Liver (tissue), 8 donors: ENCODE measurements at regions not wholly inside any gene's neighbourhood (a gene's known extent, or its start where the extent isn't known, plus 50 kb on each side); places are given as distances from the start of the nearest gene placed in this dataset.

ENCODE experiments used
- DNase-seq: peaks from one replicate; pipeline ENCODE4 v3.0.0-alpha.2; 2017; ENCODE audit warnings: low spot score
- H3K27ac ChIP-seq, 2 donors: one replicate each; pipeline ENCODE4 v1.7.0; 2013; ENCODE audit warnings: inconsistent platforms in 2 of 2, low read length in 2 of 2, control low read depth in 1 of 2, low read depth in 1 of 2, mild to moderate bottlenecking in 1 of 2
- H3K27me3 ChIP-seq, 4 donors: one replicate each; pipeline versions ENCODE4 v1.6.1 to v1.7.0; 2013; ENCODE audit warnings: low read length in 3 of 4, inconsistent platforms in 1 of 4, mild to moderate bottlenecking in 1 of 4, moderate library complexity in 1 of 4; ENCODE audit not compliant: control insufficient read depth in 4 of 4, insufficient read depth in 4 of 4
- H3K36me3 ChIP-seq, 4 donors: one replicate each; pipeline versions ENCODE4 v1.6.1 to v1.7.0; 2013; ENCODE audit warnings: low read length in 3 of 4, mild to moderate bottlenecking in 3 of 4, low read depth in 1 of 4, moderate library complexity in 1 of 4; ENCODE audit not compliant: control insufficient read depth in 4 of 4, insufficient read depth in 3 of 4
- H3K4me1 ChIP-seq, 4 donors: one replicate each; pipeline versions ENCODE4 v1.6.1 to v1.7.0; 2013; ENCODE audit warnings: low read length in 3 of 4, mild to moderate bottlenecking in 3 of 4, moderate library complexity in 1 of 4; ENCODE audit not compliant: control insufficient read depth in 4 of 4, insufficient read depth in 4 of 4
- H3K4me3 ChIP-seq, 3 donors: one replicate each; pipeline versions ENCODE4 v1.6.1 to v1.7.0; 2013; ENCODE audit warnings: low read length in 3 of 3, control low read depth in 1 of 3, low read depth in 1 of 3, mild to moderate bottlenecking in 1 of 3
- H3K9ac ChIP-seq, 2 donors: one replicate each; pipeline ENCODE4 v1.7.0; 2013; ENCODE audit warnings: low read length in 2 of 2, mild to moderate bottlenecking in 2 of 2, moderate library complexity in 2 of 2, control low read depth in 1 of 2, low read depth in 1 of 2
- H3K9me3 ChIP-seq, 4 donors: one replicate each; pipeline versions ENCODE4 v1.6.1 to v1.7.0; 2013; ENCODE audit warnings: low read length in 3 of 4; ENCODE audit not compliant: control insufficient read depth in 4 of 4
- EGR1 ChIP-seq, 2 donors: IDR thresholded peaks; 2 replicates each; pipeline ENCODE4 v1.6.1; 2016 to 2018; ENCODE audit warnings: antibody characterized with exemption in 2 of 2, low read depth in 2 of 2
- FOXA1 ChIP-seq: IDR thresholded peaks from 2 replicates; pipeline ENCODE4 v1.6.1; 2016; ENCODE audit warnings: antibody characterized with exemption
- FOXA2 ChIP-seq: IDR thresholded peaks from 2 replicates; pipeline ENCODE4 v1.6.1; 2016; ENCODE audit warnings: antibody characterized with exemption
- GABPA ChIP-seq, 2 donors: IDR thresholded peaks in 1 of 2; conservative IDR thresholded peaks in 1 of 2; 2 replicates each; pipeline ENCODE4 v1.6.1; 2016; ENCODE audit warnings: antibody characterized with exemption in 2 of 2, mild to moderate bottlenecking in 1 of 2, moderate library complexity in 1 of 2
- HNF4A ChIP-seq, 2 donors: conservative IDR thresholded peaks; 2 replicates each; pipeline ENCODE4 v1.6.1; 2016; ENCODE audit warnings: antibody characterized with exemption in 2 of 2, mild to moderate bottlenecking in 2 of 2
- HNF4G ChIP-seq: IDR thresholded peaks from 2 replicates; pipeline ENCODE4 v1.6.1; 2016; ENCODE audit warnings: antibody characterized with exemption
- JUND ChIP-seq, 2 donors: IDR thresholded peaks; 2 replicates each; pipeline ENCODE4 v1.6.1; 2016; ENCODE audit warnings: antibody characterized with exemption in 2 of 2
- NR2F2 ChIP-seq: IDR thresholded peaks from 2 replicates; pipeline ENCODE4 v1.6.1; 2016; ENCODE audit warnings: antibody characterized with exemption
- RAD21 ChIP-seq, 2 donors: IDR thresholded peaks; 2 replicates each; pipeline ENCODE4 v1.6.1; 2016; ENCODE audit warnings: antibody characterized with exemption in 2 of 2, mild to moderate bottlenecking in 2 of 2
- RXRA ChIP-seq, 2 donors: IDR thresholded peaks; 2 replicates each; pipeline ENCODE4 v1.6.1; 2017 to 2018; ENCODE audit warnings: antibody characterized with exemption in 2 of 2, mild to moderate bottlenecking in 1 of 2
- SP1 ChIP-seq: IDR thresholded peaks from 2 replicates; pipeline ENCODE4 v1.6.1; 2018; ENCODE audit warnings: antibody characterized with exemption, mild to moderate bottlenecking
- TAF1 ChIP-seq: conservative IDR thresholded peaks from 2 replicates; pipeline ENCODE4 v1.6.1; 2016; ENCODE audit warnings: antibody characterized with exemption, mild to moderate bottlenecking
- YY1 ChIP-seq: IDR thresholded peaks from 2 replicates; pipeline ENCODE4 v1.6.1; 2016; ENCODE audit warnings: antibody characterized with exemption, mild to moderate bottlenecking
- WGBS: extraction: QIAGEN DNeasy Blood & Tissue Kit; methylation state at CpG from one replicate; pipeline ENCODE4 v1.1.7; 2013; 5-methylcytosine and 5-hydroxymethylcytosine counted together
- TF ChIP-seq, protein P1 (sequence below): IDR thresholded peaks from 2 replicates; pipeline ENCODE4 v1.6.1; 2016; ENCODE audit warnings: antibody characterized with exemption
- TF ChIP-seq, protein P2 (sequence below): IDR thresholded peaks from 2 replicates; pipeline ENCODE4 v1.6.1; 2016; ENCODE audit warnings: antibody characterized with exemption, mild to moderate bottlenecking
- TF ChIP-seq, protein P3 (sequence below): IDR thresholded peaks from 2 replicates; pipeline ENCODE4 v1.6.1; 2016; ENCODE audit warnings: antibody characterized with exemption
- TF ChIP-seq, protein P4 (sequence below): IDR thresholded peaks from 2 replicates; pipeline ENCODE4 v1.6.1; 2016; ENCODE audit warnings: antibody characterized with exemption
- TF ChIP-seq, protein P5 (sequence below): fragments of 150-350 bp; IDR thresholded peaks from 2 replicates; pipeline ENCODE4 v1.5.1; 2017; ENCODE audit warnings: improper control_type of control experiment, low read depth, low read length; ENCODE audit not compliant: missing input control
- donor health status: healthy.
- donor health status: healthy.
- donor health status: healthy.
- donor health status: healthy.
- donor health status: healthy.

DNA sequence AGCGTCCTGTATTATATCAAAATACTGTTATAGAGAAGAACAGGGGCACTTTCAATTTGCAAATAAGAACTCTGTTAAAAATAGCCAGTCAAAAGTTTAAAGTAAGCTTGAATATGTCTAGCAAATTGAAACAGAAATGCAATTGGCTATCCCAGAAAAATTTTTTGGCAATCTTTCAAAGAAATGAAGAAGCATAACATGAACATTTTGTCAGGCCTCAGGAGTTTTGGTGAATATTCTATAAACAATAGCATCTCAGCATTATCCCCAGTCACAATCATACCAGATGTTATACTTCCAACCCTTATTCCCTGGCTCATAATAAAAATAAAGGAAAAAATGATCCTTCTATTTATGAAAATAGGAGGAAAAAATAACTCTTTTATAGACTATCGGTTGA is 252.4 kb downstream of the GRB14 start:
- peaks cover 0 to 5% (median 1%) of the 10 kb centered on the region in 4 donors for H3K9me3 ChIP-seq
- H3K4me1 ChIP-seq = no peaks in the 10 kb centered on the region
- no peak overlapping the region for H3K27ac ChIP-seq
- TF ChIP-seq FOXA1 = no peak
- no peak for TF ChIP-seq RXRA (IDR thresholded peaks at IDR 0.05)
- TF ChIP-seq HNF4A (conservative IDR thresholded peaks at IDR 0.05) = no peak
- H3K36me3 ChIP-seq = no peaks in the 10 kb centered on the region
- no peaks in the 10 kb centered on the region for H3K27me3 ChIP-seq
- WGBS = 82% methylated on average over 2 of the region's 2 CpGs
- no peak overlapping the region for H3K9ac ChIP-seq
- no peak overlapping the region for H3K4me3 ChIP-seq
- DNase-seq = no peak

DNA sequence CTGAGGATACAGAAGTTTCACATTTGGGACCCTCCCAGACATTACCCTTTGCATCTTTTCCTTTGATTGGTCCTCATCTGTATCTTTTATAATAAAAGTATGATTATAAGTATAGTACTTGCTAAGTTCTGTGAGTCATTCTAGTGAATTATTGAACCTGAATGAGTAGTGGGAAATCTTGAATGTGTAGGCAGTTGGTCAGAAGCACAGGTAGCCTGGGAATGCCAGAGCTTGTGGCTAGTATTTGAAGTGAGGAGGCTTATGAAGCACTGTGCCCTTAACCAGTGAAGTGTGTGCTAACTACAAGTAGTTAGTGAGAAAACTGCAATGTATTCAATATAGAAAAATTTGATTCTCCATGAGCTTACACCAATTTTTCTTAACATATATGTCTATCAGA is 257.6 kb downstream of the GRB14 start:
- no peak overlapping the region for H3K4me3 ChIP-seq
- TF ChIP-seq, protein P1, sequence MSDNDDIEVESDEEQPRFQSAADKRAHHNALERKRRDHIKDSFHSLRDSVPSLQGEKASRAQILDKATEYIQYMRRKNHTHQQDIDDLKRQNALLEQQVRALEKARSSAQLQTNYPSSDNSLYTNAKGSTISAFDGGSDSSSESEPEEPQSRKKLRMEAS = no peak
- TF ChIP-seq YY1 (no peak), EGR1 (IDR thresholded peaks at IDR 0.05; ENCODE audit: low read depth in 2 of 2) (no peak), RAD21 (IDR thresholded peaks at IDR 0.05) (no peak), SP1 (no peak), RXRA (IDR thresholded peaks at IDR 0.05) (no peak), GABPA (IDR thresholded peaks at IDR 0.05 in 1 of 2, conservative IDR thresholded peaks at IDR 0.05 in 1 of 2) (no peak), NR2F2 (no peak), FOXA2 (no peak), JUND (IDR thresholded peaks at IDR 0.05) (no peak), TAF1 (no peak), HNF4A (conservative IDR thresholded peaks at IDR 0.05) (no peak), HNF4G (no peak), FOXA1 (no peak)
- TF ChIP-seq, protein P2, sequence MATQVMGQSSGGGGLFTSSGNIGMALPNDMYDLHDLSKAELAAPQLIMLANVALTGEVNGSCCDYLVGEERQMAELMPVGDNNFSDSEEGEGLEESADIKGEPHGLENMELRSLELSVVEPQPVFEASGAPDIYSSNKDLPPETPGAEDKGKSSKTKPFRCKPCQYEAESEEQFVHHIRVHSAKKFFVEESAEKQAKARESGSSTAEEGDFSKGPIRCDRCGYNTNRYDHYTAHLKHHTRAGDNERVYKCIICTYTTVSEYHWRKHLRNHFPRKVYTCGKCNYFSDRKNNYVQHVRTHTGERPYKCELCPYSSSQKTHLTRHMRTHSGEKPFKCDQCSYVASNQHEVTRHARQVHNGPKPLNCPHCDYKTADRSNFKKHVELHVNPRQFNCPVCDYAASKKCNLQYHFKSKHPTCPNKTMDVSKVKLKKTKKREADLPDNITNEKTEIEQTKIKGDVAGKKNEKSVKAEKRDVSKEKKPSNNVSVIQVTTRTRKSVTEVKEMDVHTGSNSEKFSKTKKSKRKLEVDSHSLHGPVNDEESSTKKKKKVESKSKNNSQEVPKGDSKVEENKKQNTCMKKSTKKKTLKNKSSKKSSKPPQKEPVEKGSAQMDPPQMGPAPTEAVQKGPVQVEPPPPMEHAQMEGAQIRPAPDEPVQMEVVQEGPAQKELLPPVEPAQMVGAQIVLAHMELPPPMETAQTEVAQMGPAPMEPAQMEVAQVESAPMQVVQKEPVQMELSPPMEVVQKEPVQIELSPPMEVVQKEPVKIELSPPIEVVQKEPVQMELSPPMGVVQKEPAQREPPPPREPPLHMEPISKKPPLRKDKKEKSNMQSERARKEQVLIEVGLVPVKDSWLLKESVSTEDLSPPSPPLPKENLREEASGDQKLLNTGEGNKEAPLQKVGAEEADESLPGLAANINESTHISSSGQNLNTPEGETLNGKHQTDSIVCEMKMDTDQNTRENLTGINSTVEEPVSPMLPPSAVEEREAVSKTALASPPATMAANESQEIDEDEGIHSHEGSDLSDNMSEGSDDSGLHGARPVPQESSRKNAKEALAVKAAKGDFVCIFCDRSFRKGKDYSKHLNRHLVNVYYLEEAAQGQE = no peak
- TF ChIP-seq, protein P3, sequence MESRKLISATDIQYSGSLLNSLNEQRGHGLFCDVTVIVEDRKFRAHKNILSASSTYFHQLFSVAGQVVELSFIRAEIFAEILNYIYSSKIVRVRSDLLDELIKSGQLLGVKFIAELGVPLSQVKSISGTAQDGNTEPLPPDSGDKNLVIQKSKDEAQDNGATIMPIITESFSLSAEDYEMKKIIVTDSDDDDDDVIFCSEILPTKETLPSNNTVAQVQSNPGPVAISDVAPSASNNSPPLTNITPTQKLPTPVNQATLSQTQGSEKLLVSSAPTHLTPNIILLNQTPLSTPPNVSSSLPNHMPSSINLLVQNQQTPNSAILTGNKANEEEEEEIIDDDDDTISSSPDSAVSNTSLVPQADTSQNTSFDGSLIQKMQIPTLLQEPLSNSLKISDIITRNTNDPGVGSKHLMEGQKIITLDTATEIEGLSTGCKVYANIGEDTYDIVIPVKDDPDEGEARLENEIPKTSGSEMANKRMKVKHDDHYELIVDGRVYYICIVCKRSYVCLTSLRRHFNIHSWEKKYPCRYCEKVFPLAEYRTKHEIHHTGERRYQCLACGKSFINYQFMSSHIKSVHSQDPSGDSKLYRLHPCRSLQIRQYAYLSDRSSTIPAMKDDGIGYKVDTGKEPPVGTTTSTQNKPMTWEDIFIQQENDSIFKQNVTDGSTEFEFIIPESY = no peak
- TF ChIP-seq, protein P4, sequence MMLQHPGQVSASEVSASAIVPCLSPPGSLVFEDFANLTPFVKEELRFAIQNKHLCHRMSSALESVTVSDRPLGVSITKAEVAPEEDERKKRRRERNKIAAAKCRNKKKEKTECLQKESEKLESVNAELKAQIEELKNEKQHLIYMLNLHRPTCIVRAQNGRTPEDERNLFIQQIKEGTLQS = no peak
- TF ChIP-seq, protein P5, sequence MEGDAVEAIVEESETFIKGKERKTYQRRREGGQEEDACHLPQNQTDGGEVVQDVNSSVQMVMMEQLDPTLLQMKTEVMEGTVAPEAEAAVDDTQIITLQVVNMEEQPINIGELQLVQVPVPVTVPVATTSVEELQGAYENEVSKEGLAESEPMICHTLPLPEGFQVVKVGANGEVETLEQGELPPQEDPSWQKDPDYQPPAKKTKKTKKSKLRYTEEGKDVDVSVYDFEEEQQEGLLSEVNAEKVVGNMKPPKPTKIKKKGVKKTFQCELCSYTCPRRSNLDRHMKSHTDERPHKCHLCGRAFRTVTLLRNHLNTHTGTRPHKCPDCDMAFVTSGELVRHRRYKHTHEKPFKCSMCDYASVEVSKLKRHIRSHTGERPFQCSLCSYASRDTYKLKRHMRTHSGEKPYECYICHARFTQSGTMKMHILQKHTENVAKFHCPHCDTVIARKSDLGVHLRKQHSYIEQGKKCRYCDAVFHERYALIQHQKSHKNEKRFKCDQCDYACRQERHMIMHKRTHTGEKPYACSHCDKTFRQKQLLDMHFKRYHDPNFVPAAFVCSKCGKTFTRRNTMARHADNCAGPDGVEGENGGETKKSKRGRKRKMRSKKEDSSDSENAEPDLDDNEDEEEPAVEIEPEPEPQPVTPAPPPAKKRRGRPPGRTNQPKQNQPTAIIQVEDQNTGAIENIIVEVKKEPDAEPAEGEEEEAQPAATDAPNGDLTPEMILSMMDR = no peak
- H3K36me3 ChIP-seq = no peaks in the 10 kb centered on the region
- H3K27me3 ChIP-seq = no peaks in the 10 kb centered on the region
- no peak overlapping the region for H3K27ac ChIP-seq
- H3K9ac ChIP-seq = no peak overlapping the region
- H3K4me1 ChIP-seq = no peaks in the 10 kb centered on the region
- H3K9me3 ChIP-seq = no peaks in the 10 kb centered on the region
- no peak for DNase-seq
